H9 (cell line): ENCODE measurements at regions not wholly inside any gene's neighbourhood (a gene's known extent, or its start where the extent isn't known, plus 50 kb on each side); places are given as distances from the start of the nearest gene placed in this dataset.

ENCODE experiments used
- DNase-seq: peaks from one replicate; pipeline ENCODE4 v3.0.0-alpha.2; 2017
- H2AFZ ChIP-seq: one replicate; pipeline ENCODE4 v1.6.1; 2013; ENCODE audit warnings: mild to moderate bottlenecking, low read length, control low read depth, moderate library complexity
- H2AK5ac ChIP-seq: 2 replicates; pipeline ENCODE4 v1.6.1; 2013; ENCODE audit warnings: low read length, control low read depth, mixed read lengths; ENCODE audit not compliant: insufficient read length
- H2BK120ac ChIP-seq: one replicate; pipeline ENCODE4 v1.6.1; 2013; ENCODE audit warnings: low read depth, mild to moderate bottlenecking, low read length, control low read depth, inconsistent platforms; ENCODE audit not compliant: poor library complexity, severe bottlenecking
- H2BK12ac ChIP-seq: 2 replicates; pipeline ENCODE4 v1.6.1; 2013; ENCODE audit warnings: low read length, control low read depth, mixed read lengths, low read depth; ENCODE audit not compliant: insufficient read length
- H2BK15ac ChIP-seq: 2 replicates; pipeline ENCODE4 v1.6.1; 2013; ENCODE audit warnings: low read depth, low read length, control low read depth
- H2BK20ac ChIP-seq: one replicate; pipeline ENCODE4 v1.6.1; 2013; ENCODE audit warnings: low read depth, mild to moderate bottlenecking, low read length, control low read depth, inconsistent platforms; ENCODE audit not compliant: poor library complexity, severe bottlenecking
- H2BK5ac ChIP-seq: 2 replicates; pipeline ENCODE4 v1.6.1; 2013; ENCODE audit warnings: low read length, control low read depth, mixed read lengths; ENCODE audit not compliant: insufficient read length
- H3K14ac ChIP-seq: 2 replicates; pipeline ENCODE4 v1.6.1; 2013; ENCODE audit warnings: low read length, control low read depth; ENCODE audit not compliant: insufficient read depth
- H3K18ac ChIP-seq: 2 replicates; pipeline ENCODE4 v1.6.1; 2013; ENCODE audit warnings: low read depth, mild to moderate bottlenecking, mixed read lengths, low read length, control low read depth; ENCODE audit not compliant: insufficient read length
- H3K23ac ChIP-seq: 2 replicates; pipeline ENCODE4 v1.6.1; 2013; ENCODE audit warnings: low read length, control low read depth, mixed read lengths, low read depth; ENCODE audit not compliant: insufficient read length
- H3K23me2 ChIP-seq: 2 replicates; pipeline ENCODE4 v1.6.1; 2013; ENCODE audit warnings: low read depth, mild to moderate bottlenecking, mixed read lengths, low read length, control low read depth; ENCODE audit not compliant: insufficient read length, poor library complexity, severe bottlenecking
- H3K27ac ChIP-seq: 2 replicates; pipeline ENCODE4 v1.5.1; 2013; ENCODE audit warnings: low read length, control low read depth, mixed read lengths, low read depth; ENCODE audit not compliant: insufficient read length
- H3K27me3 ChIP-seq: 2 replicates; pipeline ENCODE4 v1.6.1; 2013; ENCODE audit warnings: low read length, control low read depth, inconsistent platforms; ENCODE audit not compliant: insufficient read depth
- H3K4ac ChIP-seq: 2 replicates; pipeline ENCODE4 v1.6.1; 2013; ENCODE audit warnings: low read depth, mild to moderate bottlenecking, control low read depth, inconsistent platforms, low read length, moderate library complexity
- H3K4me1 ChIP-seq: 2 replicates; pipeline ENCODE4 v1.6.1; 2013; ENCODE audit warnings: low read length, control low read depth, inconsistent platforms; ENCODE audit not compliant: insufficient read depth
- H3K4me2 ChIP-seq: 2 replicates; pipeline ENCODE4 v1.6.1; 2013; ENCODE audit warnings: low read length, control low read depth, mixed read lengths; ENCODE audit not compliant: insufficient read length, insufficient read depth
- H3K56ac ChIP-seq: 2 replicates; pipeline ENCODE4 v1.6.1; 2013; ENCODE audit warnings: low read depth, mild to moderate bottlenecking, mixed read lengths, low read length, control low read depth; ENCODE audit not compliant: insufficient read length
- H3K79me1 ChIP-seq: 2 replicates; pipeline ENCODE4 v1.6.1; 2013; ENCODE audit warnings: low read depth, mild to moderate bottlenecking, moderate library complexity, low read length, control low read depth, inconsistent platforms; ENCODE audit not compliant: insufficient read depth, poor library complexity, severe bottlenecking
- H3K79me2 ChIP-seq: 2 replicates; pipeline ENCODE4 v1.6.1; 2013; ENCODE audit warnings: low read length, control low read depth, inconsistent platforms; ENCODE audit not compliant: insufficient read depth
- H3K9ac ChIP-seq: 2 replicates; pipeline ENCODE4 v1.6.1; 2013; ENCODE audit warnings: low read length, control low read depth, mixed read lengths; ENCODE audit not compliant: insufficient read length; ENCODE audit errors: extremely low read depth
- H3K9me3 ChIP-seq: one replicate; pipeline ENCODE4 v1.6.1; 2013; ENCODE audit warnings: low read depth, low read length, inconsistent platforms; ENCODE audit not compliant: control insufficient read depth
- H3T11ph ChIP-seq: one replicate; pipeline ENCODE4 v1.6.1; 2013; ENCODE audit warnings: mild to moderate bottlenecking, low read length, control low read depth, inconsistent platforms
- H4K20me1 ChIP-seq: one replicate; pipeline ENCODE4 v1.6.1; 2013; ENCODE audit not compliant: control insufficient read depth, insufficient read length, insufficient read depth
- H4K5ac ChIP-seq: 2 replicates; pipeline ENCODE4 v1.6.1; 2013; ENCODE audit warnings: low read depth, mild to moderate bottlenecking, mixed read lengths, low read length, control low read depth; ENCODE audit not compliant: insufficient read length
- H4K8ac ChIP-seq: replicated peaks from 2 replicates; pipeline ENCODE4 v1.6.1; 2013; ENCODE audit warnings: low read length, control low read depth, mixed read lengths, low read depth; ENCODE audit not compliant: insufficient read length
- H4K91ac ChIP-seq: 2 replicates; pipeline ENCODE4 v1.6.1; 2013; ENCODE audit warnings: low read depth, mild to moderate bottlenecking, moderate library complexity, mixed read lengths, low read length, control low read depth; ENCODE audit not compliant: insufficient read length
- H3K27ac Mint-ChIP-seq, 3 experiments: 2 replicates in 2 of 3; 3 replicates in 1 of 3; pipeline ENCODE4 v1.8.0; 2020 to 2021; ENCODE audit warnings: mixed read lengths in 3 of 3, mild to moderate bottlenecking in 1 of 3, moderate library complexity in 1 of 3
- H3K27me3 Mint-ChIP-seq: 2 replicates; pipeline ENCODE4 v1.8.0; 2021; ENCODE audit warnings: low read depth, mild to moderate bottlenecking, moderate library complexity, mixed read lengths
- H3K36me3 Mint-ChIP-seq, 3 experiments: 2 replicates in 2 of 3; 3 replicates in 1 of 3; pipeline ENCODE4 v1.8.0; 2020 to 2021; ENCODE audit warnings: low read depth in 3 of 3, mixed read lengths in 3 of 3; ENCODE audit not compliant: insufficient read depth in 1 of 3
- H3K4me1 Mint-ChIP-seq, 2 experiments: 2 replicates each; pipeline ENCODE4 v1.8.0; 2020; ENCODE audit warnings: mixed read lengths in 2 of 2
- H3K4me3 Mint-ChIP-seq, 2 experiments: 2 replicates in 1 of 2; 3 replicates in 1 of 2; pipeline ENCODE4 v1.8.0; 2020 to 2021; ENCODE audit warnings: mild to moderate bottlenecking in 2 of 2, mixed read lengths in 2 of 2, moderate library complexity in 1 of 2
- H3K9me3 Mint-ChIP-seq, 2 experiments: 2 replicates in 1 of 2; 3 replicates in 1 of 2; pipeline ENCODE4 v1.8.0; 2020; ENCODE audit warnings: mild to moderate bottlenecking in 2 of 2, mixed read lengths in 2 of 2, moderate library complexity in 1 of 2
- WGBS: extraction: QIAGEN DNeasy Blood & Tissue Kit; methylation state at CpG from one replicate; pipeline ENCODE4 v1.1.7; 2013; ENCODE audit warnings: missing lambda C conversion rate, low lambda C conversion rate, mixed read lengths; ENCODE audit not compliant: insufficient read length; ENCODE audit errors: extremely low coverage; 5-methylcytosine and 5-hydroxymethylcytosine counted together
- TF ChIP-seq, protein P1 (sequence below): fragments of 200-600 bp; sonication (generic); conservative IDR thresholded peaks from 3 replicates; pipeline ENCODE4 v1.8.0; 2021; ENCODE audit warnings: antibody characterized with exemption, mild to moderate bottlenecking

- H3K27me3 Mint-ChIP-seq, result peaks cover 4% of the 10 kb centered on the region; the same call in 1 of the 2 replicates
- no peak overlapping the region for H3K9ac ChIP-seq
- no peaks in the 10 kb centered on the region for H3K79me1 ChIP-seq
- no peak overlapping the region for H2BK20ac ChIP-seq
- H2BK120ac ChIP-seq, result no peak overlapping the region
- H4K91ac ChIP-seq, result no peak overlapping the region
- H4K5ac ChIP-seq, result no peak overlapping the region
- H2BK12ac ChIP-seq, result no peak overlapping the region
- no peaks in the 10 kb centered on the region for H3K27me3 ChIP-seq
- peaks cover 0 to 4% (median 0%) of the 10 kb centered on the region in 3 experiments; a peak in 1 of 7 replicates for H3K36me3 Mint-ChIP-seq
- H3K9me3 Mint-ChIP-seq, result peaks cover 0 to 3% of the 10 kb centered on the region in 2 experiments; a peak in 3 of 5 replicates
- no peak overlapping the region for H3K18ac ChIP-seq
- TF ChIP-seq, protein P1, sequence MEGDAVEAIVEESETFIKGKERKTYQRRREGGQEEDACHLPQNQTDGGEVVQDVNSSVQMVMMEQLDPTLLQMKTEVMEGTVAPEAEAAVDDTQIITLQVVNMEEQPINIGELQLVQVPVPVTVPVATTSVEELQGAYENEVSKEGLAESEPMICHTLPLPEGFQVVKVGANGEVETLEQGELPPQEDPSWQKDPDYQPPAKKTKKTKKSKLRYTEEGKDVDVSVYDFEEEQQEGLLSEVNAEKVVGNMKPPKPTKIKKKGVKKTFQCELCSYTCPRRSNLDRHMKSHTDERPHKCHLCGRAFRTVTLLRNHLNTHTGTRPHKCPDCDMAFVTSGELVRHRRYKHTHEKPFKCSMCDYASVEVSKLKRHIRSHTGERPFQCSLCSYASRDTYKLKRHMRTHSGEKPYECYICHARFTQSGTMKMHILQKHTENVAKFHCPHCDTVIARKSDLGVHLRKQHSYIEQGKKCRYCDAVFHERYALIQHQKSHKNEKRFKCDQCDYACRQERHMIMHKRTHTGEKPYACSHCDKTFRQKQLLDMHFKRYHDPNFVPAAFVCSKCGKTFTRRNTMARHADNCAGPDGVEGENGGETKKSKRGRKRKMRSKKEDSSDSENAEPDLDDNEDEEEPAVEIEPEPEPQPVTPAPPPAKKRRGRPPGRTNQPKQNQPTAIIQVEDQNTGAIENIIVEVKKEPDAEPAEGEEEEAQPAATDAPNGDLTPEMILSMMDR, result no peak
- no peak for DNase-seq
- no peak overlapping the region for H2BK5ac ChIP-seq
- no peak overlapping the region for H3K4me3 Mint-ChIP-seq
- no peak overlapping the region for H3T11ph ChIP-seq
- no peak overlapping the region for H3K4me2 ChIP-seq
- no peak overlapping the region for H2AK5ac ChIP-seq
- no peak overlapping the region for H3K27ac Mint-ChIP-seq
- H3K56ac ChIP-seq, result no peak overlapping the region
- peaks cover 2% of the 10 kb centered on the region; the same call in 1 of the 2 replicates for H3K4me1 ChIP-seq
- no peaks in the 10 kb centered on the region for H3K9me3 ChIP-seq
- no peak overlapping the region for H3K4ac ChIP-seq
- H4K8ac ChIP-seq, result no peak overlapping the region
- no peak overlapping the region for H2AFZ ChIP-seq
- no peaks in the 10 kb centered on the region for H4K20me1 ChIP-seq
- no peak overlapping the region for H2BK15ac ChIP-seq
- no peak overlapping the region for H3K23ac ChIP-seq
- H3K79me2 ChIP-seq, result no peaks in the 10 kb centered on the region
- H3K4me1 Mint-ChIP-seq, result peaks cover 29 to 37% of the 10 kb centered on the region in 2 experiments
- H3K23me2 ChIP-seq, result no peaks in the 10 kb centered on the region
- no peak overlapping the region for H3K14ac ChIP-seq
- H3K27ac ChIP-seq, result no peak overlapping the region
- WGBS, result no CpG with 5 or more reads among the region's 2 CpGs
Measured at GRCh38 chr22:47724751-47725150, 962.3 kb downstream of the TBC1D22A start.
